ENCODE measurements at regions not wholly inside any gene's neighbourhood (a gene's known extent, or its start where the extent isn't known, plus 50 kb on each side); places are given as distances from the start of the nearest gene placed in this dataset.
A peak's percentile ranks its signal among the peaks of the same experiment; 100 is the strongest.

DNA sequence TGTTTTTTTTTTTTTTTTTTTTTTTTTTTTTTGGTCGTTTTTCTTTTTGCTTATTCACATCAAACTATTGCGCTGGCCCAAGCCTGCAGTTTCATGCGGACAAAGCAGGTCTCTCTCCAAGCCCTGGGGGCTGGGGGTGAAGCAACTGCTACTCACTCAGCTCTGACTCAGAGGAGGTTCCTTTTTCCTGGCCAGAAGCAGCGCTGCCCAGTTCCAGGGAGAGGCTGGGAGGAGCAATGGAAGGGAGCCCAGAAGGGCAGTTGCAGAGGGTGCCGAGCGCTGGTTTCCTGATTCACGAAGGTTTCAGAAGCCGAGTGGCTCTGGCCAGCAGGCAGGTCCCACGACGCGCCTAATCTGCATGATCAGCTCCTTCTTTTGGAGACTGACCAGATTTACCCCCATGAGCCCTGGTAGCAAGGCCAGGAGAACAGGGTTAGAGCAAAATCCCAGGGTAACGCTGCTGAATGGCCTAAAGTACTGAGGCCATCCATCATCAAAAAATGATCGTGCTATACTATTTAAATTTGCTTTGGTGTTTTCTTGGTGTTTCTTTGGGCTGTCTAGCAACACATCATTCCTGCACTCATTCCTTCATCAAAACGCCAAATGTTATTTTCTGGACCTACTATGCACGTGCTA lies 144.7 kb upstream of the SOX9 start:
- peak; percentile 15 to 48 (median 38) for DNase-seq
- Histone ChIP-seq H3K27ac (no peak overlapping the region), H3K9me3 (no peaks in the 10 kb centered on the region), H3K27me3 (no peaks in the 10 kb centered on the region), H3K4me1 (ENCODE audit: insufficient read depth) (no peaks in the 10 kb centered on the region), H3K4me3 (no peak overlapping the region), H3K36me3 (no peaks in the 10 kb centered on the region)
- intact Hi-C loops (cut with DNase I) = no loop called here
- TF ChIP-seq EP300 (IDR thresholded peaks at IDR 0.05) = no peak
- no peak for TF ChIP-seq POLR2A (IDR thresholded peaks at IDR 0.05)
- TF ChIP-seq, protein P1, sequence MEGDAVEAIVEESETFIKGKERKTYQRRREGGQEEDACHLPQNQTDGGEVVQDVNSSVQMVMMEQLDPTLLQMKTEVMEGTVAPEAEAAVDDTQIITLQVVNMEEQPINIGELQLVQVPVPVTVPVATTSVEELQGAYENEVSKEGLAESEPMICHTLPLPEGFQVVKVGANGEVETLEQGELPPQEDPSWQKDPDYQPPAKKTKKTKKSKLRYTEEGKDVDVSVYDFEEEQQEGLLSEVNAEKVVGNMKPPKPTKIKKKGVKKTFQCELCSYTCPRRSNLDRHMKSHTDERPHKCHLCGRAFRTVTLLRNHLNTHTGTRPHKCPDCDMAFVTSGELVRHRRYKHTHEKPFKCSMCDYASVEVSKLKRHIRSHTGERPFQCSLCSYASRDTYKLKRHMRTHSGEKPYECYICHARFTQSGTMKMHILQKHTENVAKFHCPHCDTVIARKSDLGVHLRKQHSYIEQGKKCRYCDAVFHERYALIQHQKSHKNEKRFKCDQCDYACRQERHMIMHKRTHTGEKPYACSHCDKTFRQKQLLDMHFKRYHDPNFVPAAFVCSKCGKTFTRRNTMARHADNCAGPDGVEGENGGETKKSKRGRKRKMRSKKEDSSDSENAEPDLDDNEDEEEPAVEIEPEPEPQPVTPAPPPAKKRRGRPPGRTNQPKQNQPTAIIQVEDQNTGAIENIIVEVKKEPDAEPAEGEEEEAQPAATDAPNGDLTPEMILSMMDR (IDR thresholded peaks at IDR 0.05) = no peak
- WGBS, 3 donors = 33 to 53% (median 49%) methylated on average over 15 of the region's 15 CpGs

DNA sequence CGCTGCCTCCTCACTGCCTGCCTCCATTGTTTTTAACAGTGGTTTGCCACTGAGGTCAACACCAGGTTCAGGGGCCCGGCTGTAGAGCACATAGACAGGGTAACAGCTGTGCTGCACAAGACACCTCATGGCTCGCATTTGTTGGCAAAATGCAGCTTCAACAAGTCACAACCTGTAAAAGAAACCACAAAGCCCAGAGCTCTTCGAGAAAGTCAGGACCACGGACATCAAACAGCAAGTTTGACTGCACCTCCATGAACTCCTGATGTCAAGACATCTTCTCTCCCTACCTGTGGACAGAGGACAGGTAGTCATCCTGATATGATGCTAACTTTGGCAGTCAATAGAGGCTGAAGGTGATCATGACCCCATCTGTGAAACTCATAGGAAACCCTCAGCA lies 142.4 kb upstream of the SOX9 start:
- Histone ChIP-seq H3K9me3 (no peaks in the 10 kb centered on the region), H3K27me3 (no peaks in the 10 kb centered on the region), H3K36me3 (no peaks in the 10 kb centered on the region), H3K27ac (no peak overlapping the region), H3K4me3 (no peak overlapping the region), H3K4me1 (ENCODE audit: insufficient read depth) (no peaks in the 10 kb centered on the region)
- WGBS, 3 donors = 67 to 73% (median 67%) methylated on average over 5 of the region's 5 CpGs
- intact Hi-C loops (cut with DNase I) = no loop called here
- DNase-seq = no peak
- TF ChIP-seq, protein P1 (IDR thresholded peaks at IDR 0.05) = no peak
- TF ChIP-seq POLR2A (IDR thresholded peaks at IDR 0.05) (no peak), EP300 (IDR thresholded peaks at IDR 0.05) (no peak)

DNA sequence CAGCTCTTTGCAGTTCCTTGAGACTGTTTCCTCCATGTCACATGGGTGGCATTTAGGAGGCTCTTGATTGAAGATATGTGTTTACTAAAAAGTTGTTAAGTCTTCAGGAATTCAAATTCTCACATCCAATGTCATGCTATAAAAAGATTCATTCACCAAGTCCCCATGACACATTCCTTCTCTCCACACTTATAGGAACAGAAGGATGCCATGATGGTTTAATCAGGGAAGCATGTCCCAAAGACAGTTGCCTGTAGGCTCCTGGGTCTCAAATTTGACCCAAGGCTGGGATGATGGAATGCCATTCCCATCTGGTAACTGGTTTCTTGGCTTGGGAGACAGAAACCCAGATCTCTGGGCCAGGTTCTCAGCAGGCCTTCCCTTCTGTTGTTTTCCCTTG lies 140.6 kb upstream of the SOX9 start:
- intact Hi-C loops (cut with DNase I) = no loop called here
- DNase-seq = no peak
- no peaks in the 10 kb centered on the region for H3K36me3 ChIP-seq
- no peaks in the 10 kb centered on the region for H3K4me1 ChIP-seq (ENCODE audit: insufficient read depth)
- H3K27ac ChIP-seq = no peak overlapping the region
- TF ChIP-seq EP300 (IDR thresholded peaks at IDR 0.05) (no peak), POLR2A (IDR thresholded peaks at IDR 0.05) (no peak)
- TF ChIP-seq, protein P1 (IDR thresholded peaks at IDR 0.05) = no peak
- no peaks in the 10 kb centered on the region for H3K27me3 ChIP-seq
- no peak overlapping the region for H3K4me3 ChIP-seq
- no peaks in the 10 kb centered on the region for H3K9me3 ChIP-seq

DNA sequence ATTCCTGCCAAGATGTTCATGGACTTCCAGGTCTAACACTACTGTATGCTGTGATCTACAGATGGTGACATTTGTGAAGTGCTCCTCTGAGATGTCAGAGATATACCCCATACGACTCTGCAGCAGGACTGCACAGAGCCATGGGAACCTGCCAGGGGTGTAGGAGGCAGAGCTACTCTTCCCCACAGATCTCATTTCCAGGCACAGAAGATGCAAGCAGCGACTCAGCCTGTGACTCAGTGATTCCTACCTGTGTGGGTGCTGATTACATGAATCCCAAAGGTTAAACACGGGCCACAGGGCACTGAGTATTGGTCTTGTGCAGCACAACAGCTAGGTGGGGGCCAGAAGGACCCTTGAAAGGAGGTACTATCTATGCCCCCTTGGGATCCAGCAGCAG lies 137.0 kb upstream of the SOX9 start:
- Histone ChIP-seq H3K27me3 (no peaks in the 10 kb centered on the region), H3K27ac (no peak overlapping the region), H3K36me3 (no peaks in the 10 kb centered on the region), H3K4me3 (no peak overlapping the region), H3K4me1 (ENCODE audit: insufficient read depth) (no peaks in the 10 kb centered on the region), H3K9me3 (no peaks in the 10 kb centered on the region)
- intact Hi-C loops (cut with DNase I) = no loop called here
- no peak for DNase-seq
- TF ChIP-seq, protein P1 (IDR thresholded peaks at IDR 0.05) = no peak
- TF ChIP-seq EP300 (IDR thresholded peaks at IDR 0.05) (no peak), POLR2A (IDR thresholded peaks at IDR 0.05) (no peak)
- whole genome bisulfite sequencing, 3 donors = 59 to 67% (median 64%) methylated on average over 3 of the region's 3 CpGs

Data from ovary (tissue), 7 donors.